ENCODE measurements at regions not wholly inside any gene's neighbourhood (a gene's known extent, or its start where the extent isn't known, plus 50 kb on each side); places are given as distances from the start of the nearest gene placed in this dataset.

- TF ChIP-seq CTCF (IDR thresholded peaks at IDR 0.05) (no peak), POLR2A (IDR thresholded peaks at IDR 0.05) (no peak)
Observed at GRCh38 chr7:51551070-51551469, 234.5 kb upstream of the COBL start.

All from right lobe of liver (tissue), 4 donors.